GM12865 (cell line): ENCODE measurements at regions not wholly inside any gene's neighbourhood (a gene's known extent, or its start where the extent isn't known, plus 50 kb on each side); places are given as distances from the start of the nearest gene placed in this dataset.

Source experiments
- DNase-seq: peaks from one replicate; pipeline ENCODE4 v3.0.0; 2010; ENCODE audit warnings: low read depth
- H3K4me3 ChIP-seq: 2 replicates; pipeline ENCODE4 v1.5.1; 2011; ENCODE audit warnings: mild to moderate bottlenecking, low read depth, low read length, control low read depth
- TF ChIP-seq, protein P1 (sequence below): IDR thresholded peaks from 2 replicates; pipeline ENCODE4 v1.5.1; 2011; ENCODE audit warnings: low read length, control low read depth, low read depth, inconsistent platforms; ENCODE audit not compliant: insufficient read depth; ENCODE audit errors: missing control alignments

GRCh38 chr1:25026730-25027450 lies 96.8 kb upstream of the RUNX3 start:
- DNase-seq: peak; percentile 78
- TF ChIP-seq, protein P1, sequence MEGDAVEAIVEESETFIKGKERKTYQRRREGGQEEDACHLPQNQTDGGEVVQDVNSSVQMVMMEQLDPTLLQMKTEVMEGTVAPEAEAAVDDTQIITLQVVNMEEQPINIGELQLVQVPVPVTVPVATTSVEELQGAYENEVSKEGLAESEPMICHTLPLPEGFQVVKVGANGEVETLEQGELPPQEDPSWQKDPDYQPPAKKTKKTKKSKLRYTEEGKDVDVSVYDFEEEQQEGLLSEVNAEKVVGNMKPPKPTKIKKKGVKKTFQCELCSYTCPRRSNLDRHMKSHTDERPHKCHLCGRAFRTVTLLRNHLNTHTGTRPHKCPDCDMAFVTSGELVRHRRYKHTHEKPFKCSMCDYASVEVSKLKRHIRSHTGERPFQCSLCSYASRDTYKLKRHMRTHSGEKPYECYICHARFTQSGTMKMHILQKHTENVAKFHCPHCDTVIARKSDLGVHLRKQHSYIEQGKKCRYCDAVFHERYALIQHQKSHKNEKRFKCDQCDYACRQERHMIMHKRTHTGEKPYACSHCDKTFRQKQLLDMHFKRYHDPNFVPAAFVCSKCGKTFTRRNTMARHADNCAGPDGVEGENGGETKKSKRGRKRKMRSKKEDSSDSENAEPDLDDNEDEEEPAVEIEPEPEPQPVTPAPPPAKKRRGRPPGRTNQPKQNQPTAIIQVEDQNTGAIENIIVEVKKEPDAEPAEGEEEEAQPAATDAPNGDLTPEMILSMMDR: peak; percentile 26
- H3K4me3 ChIP-seq: peak overlapping the region; percentile 35

GRCh38 chr1:25026304-25026703 lies 96.2 kb upstream of the RUNX3 start:
- no peak overlapping the region for H3K4me3 ChIP-seq
- TF ChIP-seq, protein P1: no peak
- no peak for DNase-seq

DNA sequence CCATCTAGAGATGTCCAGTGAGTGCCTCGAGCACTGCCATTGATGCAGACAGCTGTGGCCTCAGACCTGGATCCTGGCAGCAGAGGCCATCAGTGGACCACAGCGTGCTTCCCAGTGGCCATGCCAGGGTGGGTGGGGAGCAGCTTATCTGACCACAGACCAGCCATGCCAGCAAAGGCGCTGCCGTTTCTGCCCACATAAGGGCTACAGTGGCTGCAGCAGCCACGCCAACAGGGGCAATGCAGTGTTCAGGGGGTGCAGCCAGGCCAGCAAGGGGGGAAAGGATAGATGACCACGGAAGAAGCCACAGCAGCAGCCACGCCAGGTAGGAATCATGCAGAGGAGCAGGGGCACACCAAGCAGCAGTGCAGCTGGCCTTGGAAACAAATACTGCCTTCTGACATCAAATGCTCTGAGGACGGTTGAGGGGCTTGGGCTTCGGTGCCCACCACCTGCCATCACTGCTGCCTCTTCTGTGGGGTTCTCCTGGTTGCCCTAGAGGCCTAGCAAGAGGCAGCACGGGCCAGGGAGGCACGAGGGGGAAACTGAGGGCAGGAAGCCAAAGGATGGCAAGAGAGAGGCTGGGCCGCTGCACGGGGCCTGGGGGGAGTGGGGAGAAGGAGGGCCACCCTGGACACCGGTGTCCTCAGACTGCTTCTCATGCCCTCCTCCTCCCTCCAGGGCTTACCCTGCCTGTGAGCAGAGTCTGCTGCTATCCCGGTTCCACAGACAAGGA lies 94.7 kb upstream of the RUNX3 start:
- TF ChIP-seq, protein P1: no peak
- no peak overlapping the region; the same call in 1 of the 2 replicates for H3K4me3 ChIP-seq
- DNase-seq: no peak

- no peak for DNase-seq
- TF ChIP-seq, protein P1: no peak
- H3K4me3 ChIP-seq: peak overlapping the region; percentile 61
These were observed 93.8 kb upstream of the RUNX3 start for GRCh38 chr1:25023826-25024225.

DNA sequence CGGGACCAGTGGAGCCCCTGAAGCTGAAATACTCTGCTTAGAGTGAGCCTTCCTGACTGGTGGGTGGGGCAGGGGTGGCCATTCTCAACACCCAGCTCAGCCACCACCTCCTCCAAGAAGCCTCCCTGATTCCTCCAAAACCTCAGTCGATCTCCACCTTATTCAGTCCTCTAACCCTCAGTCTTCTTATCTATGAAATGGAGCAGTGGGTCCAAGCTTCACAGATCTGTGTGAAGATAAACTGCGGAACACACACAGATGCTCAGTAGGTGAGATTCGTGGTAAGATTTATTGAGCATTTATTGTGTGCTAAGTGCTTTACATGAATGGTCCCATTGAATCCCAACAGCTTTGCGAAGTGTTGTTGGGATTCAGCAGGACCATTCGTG lies 93.1 kb upstream of the RUNX3 start:
- peak overlapping the region; percentile 61 for H3K4me3 ChIP-seq
- TF ChIP-seq, protein P1: no peak

GRCh38 chr1:25022361-25023189 lies 92.5 kb upstream of the RUNX3 start:
- TF ChIP-seq, protein P1: no peak
- DNase-seq: peak; percentile 99

More for the DNA sequence above, 93.1 kb upstream of the RUNX3 start:
- DNase-seq: no peak

More at GRCh38 chr1:25022361-25023189, 92.5 kb upstream of the RUNX3 start:
- H3K4me3 ChIP-seq: peak overlapping the region; percentile 61
